Astrocyte (in vitro differentiated cells and primary cell): ENCODE measurements at regions not wholly inside any gene's neighbourhood (a gene's known extent, or its start where the extent isn't known, plus 50 kb on each side); places are given as distances from the start of the nearest gene placed in this dataset.

Experiments
- DNase-seq: peaks from one replicate; pipeline ENCODE4 v3.0.0-alpha.2; 2010; ENCODE audit warnings: low read depth
- FAIRE-seq: peaks from 2 replicates; lab custom pipeline; 2011; peaks lifted over from hg19 to GRCh38; lab: Jason Lieb, UNC
- H2AFZ ChIP-seq: 2 replicates; pipeline ENCODE4 v1.6.0; 2012; ENCODE audit warnings: low read depth, low read length, inconsistent platforms
- H3K27ac ChIP-seq: 2 replicates; pipeline ENCODE4 v1.5.1; 2011; ENCODE audit warnings: low read depth, low read length, inconsistent platforms
- H3K27me3 ChIP-seq: 2 replicates; pipeline ENCODE4 v1.6.0; 2011; ENCODE audit warnings: low read length, inconsistent platforms; ENCODE audit not compliant: insufficient read depth
- H3K36me3 ChIP-seq: 2 replicates; pipeline ENCODE4 v1.5.1; 2011; ENCODE audit warnings: low read length, inconsistent platforms; ENCODE audit not compliant: insufficient read depth
- H3K4me1 ChIP-seq: 2 replicates; pipeline ENCODE4 v1.5.1; 2011; ENCODE audit warnings: low read length, inconsistent platforms; ENCODE audit not compliant: insufficient read depth
- H3K4me2 ChIP-seq: 2 replicates; pipeline ENCODE4 v1.6.0; 2012; ENCODE audit warnings: low read length, inconsistent platforms
- H3K4me3 ChIP-seq: 2 replicates; pipeline ENCODE4 v1.5.1; 2011; ENCODE audit warnings: low read depth, mild to moderate bottlenecking, low read length, inconsistent platforms; ENCODE audit not compliant: insufficient read depth
- H3K79me2 ChIP-seq: 2 replicates; pipeline ENCODE4 v1.6.0; 2012; ENCODE audit warnings: mild to moderate bottlenecking, low read length, inconsistent platforms; ENCODE audit not compliant: insufficient read depth
- H3K9ac ChIP-seq: 2 replicates; pipeline ENCODE4 v1.6.0; 2012; ENCODE audit warnings: mild to moderate bottlenecking, low read length, inconsistent platforms
- H3K9me3 ChIP-seq: 2 replicates; pipeline ENCODE4 v1.5.1; 2012; ENCODE audit warnings: low read depth, mild to moderate bottlenecking, low read length, inconsistent platforms; ENCODE audit not compliant: insufficient read depth
- H4K20me1 ChIP-seq: 2 replicates; pipeline ENCODE4 v1.6.0; 2012; ENCODE audit warnings: low read length, inconsistent platforms; ENCODE audit not compliant: insufficient read depth
- H3K27ac Mint-ChIP-seq: one replicate; pipeline ENCODE4 v1.8.0; 2021; ENCODE audit warnings: mild to moderate bottlenecking, mixed read lengths; ENCODE audit not compliant: unreplicated experiment
- H3K27me3 Mint-ChIP-seq: one replicate; pipeline ENCODE4 v1.8.0; 2021; ENCODE audit warnings: low read depth, mixed read lengths; ENCODE audit not compliant: unreplicated experiment
- H3K36me3 Mint-ChIP-seq: one replicate; pipeline ENCODE4 v1.8.0; 2021; ENCODE audit warnings: low read depth, mixed read lengths; ENCODE audit not compliant: unreplicated experiment
- H3K4me1 Mint-ChIP-seq: one replicate; pipeline ENCODE4 v1.8.0; 2021; ENCODE audit warnings: low read depth, mixed read lengths; ENCODE audit not compliant: unreplicated experiment
- H3K4me3 Mint-ChIP-seq: one replicate; pipeline ENCODE4 v1.8.0; 2021; ENCODE audit warnings: mild to moderate bottlenecking, moderate library complexity, mixed read lengths; ENCODE audit not compliant: unreplicated experiment
- H3K9me3 Mint-ChIP-seq: one replicate; pipeline ENCODE4 v1.8.0; 2021; ENCODE audit warnings: mild to moderate bottlenecking, mixed read lengths; ENCODE audit not compliant: unreplicated experiment
- CTCF ChIP-seq: IDR thresholded peaks from 2 replicates; pipeline ENCODE4 v1.5.1; 2011; ENCODE audit warnings: low read depth, mild to moderate bottlenecking, inconsistent platforms, low read length, moderate library complexity; ENCODE audit not compliant: insufficient read depth
- EZH2 ChIP-seq: IDR thresholded peaks from 2 replicates; pipeline ENCODE4 v1.6.1; 2012; ENCODE audit warnings: mild to moderate bottlenecking, low read length, inconsistent platforms; ENCODE audit not compliant: insufficient read depth

- Histone ChIP-seq H3K79me2 (no peaks in the 10 kb centered on the region), H3K9me3 (no peaks in the 10 kb centered on the region), H3K4me3 (no peak overlapping the region), H3K27me3 (no peaks in the 10 kb centered on the region), H3K9ac (no peak overlapping the region), H2AFZ (no peak overlapping the region), H3K4me1 (no peaks in the 10 kb centered on the region), H4K20me1 (no peaks in the 10 kb centered on the region), H3K27ac (no peak overlapping the region), H3K36me3 (no peaks in the 10 kb centered on the region), H3K4me2 (no peak overlapping the region)
- H3K27ac Mint-ChIP-seq, result no peak overlapping the region
- H3K9me3 Mint-ChIP-seq, result no peaks in the 10 kb centered on the region
- H3K4me3 Mint-ChIP-seq, result no peak overlapping the region
- no peaks in the 10 kb centered on the region for H3K27me3 Mint-ChIP-seq
- TF ChIP-seq EZH2, result no peak
- DNase-seq, result no peak
- H3K36me3 Mint-ChIP-seq, result no peaks in the 10 kb centered on the region
- H3K4me1 Mint-ChIP-seq, result no peaks in the 10 kb centered on the region
- FAIRE-seq, result no peak
Measured at GRCh38 chr14:95026851-95027463, 130.4 kb downstream of the DICER1 start.

GRCh38 chr14:95025941-95026340, 131.4 kb downstream of the DICER1 start:
- Mint-ChIP-seq H3K27ac (no peak overlapping the region), H3K4me3 (no peak overlapping the region)
- H2AFZ ChIP-seq, result no peak overlapping the region

GRCh38 chr14:95025218-95025617, 132.1 kb downstream of the DICER1 start:
- Histone ChIP-seq H3K27me3 (no peaks in the 10 kb centered on the region), H4K20me1 (no peaks in the 10 kb centered on the region), H3K4me1 (no peaks in the 10 kb centered on the region), H3K9me3 (no peaks in the 10 kb centered on the region), H3K4me3 (no peak overlapping the region), H3K9ac (no peak overlapping the region), H3K27ac (no peak overlapping the region), H3K36me3 (no peaks in the 10 kb centered on the region), H3K4me2 (no peak overlapping the region), H2AFZ (no peak overlapping the region), H3K79me2 (no peaks in the 10 kb centered on the region)
- no peaks in the 10 kb centered on the region for H3K36me3 Mint-ChIP-seq
- no peak overlapping the region for H3K27ac Mint-ChIP-seq
- FAIRE-seq (no peak), DNase-seq (no peak)
- TF ChIP-seq EZH2 (no peak), CTCF (no peak)
- no peaks in the 10 kb centered on the region for H3K4me1 Mint-ChIP-seq
- peaks cover 3% of the 10 kb centered on the region for H3K9me3 Mint-ChIP-seq
- no peak overlapping the region for H3K4me3 Mint-ChIP-seq
- H3K27me3 Mint-ChIP-seq, result no peaks in the 10 kb centered on the region

More at GRCh38 chr14:95025941-95026340, 131.4 kb downstream of the DICER1 start:
- H3K4me3 ChIP-seq, result no peak overlapping the region
- no peaks in the 10 kb centered on the region for H4K20me1 ChIP-seq
- H3K4me2 ChIP-seq, result no peak overlapping the region
- no peak overlapping the region for H3K9ac ChIP-seq
- TF ChIP-seq CTCF, result no peak
- TF ChIP-seq EZH2, result no peak
- Mint-ChIP-seq H3K27me3 (no peaks in the 10 kb centered on the region), H3K9me3 (peaks cover 3% of the 10 kb centered on the region), H3K4me1 (no peaks in the 10 kb centered on the region), H3K36me3 (no peaks in the 10 kb centered on the region)
- no peaks in the 10 kb centered on the region for H3K4me1 ChIP-seq
- H3K36me3 ChIP-seq, result no peaks in the 10 kb centered on the region
- H3K79me2 ChIP-seq, result no peaks in the 10 kb centered on the region
- no peaks in the 10 kb centered on the region for H3K27me3 ChIP-seq
- no peaks in the 10 kb centered on the region for H3K9me3 ChIP-seq
- DNase-seq (no peak), FAIRE-seq (no peak)
- H3K27ac ChIP-seq, result no peak overlapping the region
